ENCODE measurements at regions not wholly inside any gene's neighbourhood (a gene's known extent, or its start where the extent isn't known, plus 50 kb on each side); places are given as distances from the start of the nearest gene placed in this dataset.

GRCh38 chr6:142633317-142633716 is 311.7 kb downstream of the HIVEP2 start:
- TF ChIP-seq POLR2AphosphoS5 (IDR thresholded peaks at IDR 0.05; ENCODE audit: low read depth) (no peak), STAT1 (IDR thresholded peaks at IDR 0.05; ENCODE audit: unreplicated experiment) (no peak), CREB1 (CRISPR knock-in tag; IDR thresholded peaks at IDR 0.05; ENCODE audit: low read depth) (no peak), EZH2 (IDR thresholded peaks at IDR 0.05; ENCODE audit: low read depth, unreplicated experiment) (no peak), ETS1 (IDR thresholded peaks at IDR 0.05) (no peak), CTCF (conservative IDR thresholded peaks at IDR 0.05; ENCODE audit: low read depth in 2 of 2) (no peak), EZH2phosphoT487 (IDR thresholded peaks at IDR 0.05; ENCODE audit: unreplicated experiment) (no peak), NANOG (IDR thresholded peaks at IDR 0.05; ENCODE audit: borderline replicate concordance) (no peak), ZNF114 (CRISPR knock-in tag; IDR thresholded peaks at IDR 0.05) (no peak)
- TF ChIP-seq, protein P1, sequence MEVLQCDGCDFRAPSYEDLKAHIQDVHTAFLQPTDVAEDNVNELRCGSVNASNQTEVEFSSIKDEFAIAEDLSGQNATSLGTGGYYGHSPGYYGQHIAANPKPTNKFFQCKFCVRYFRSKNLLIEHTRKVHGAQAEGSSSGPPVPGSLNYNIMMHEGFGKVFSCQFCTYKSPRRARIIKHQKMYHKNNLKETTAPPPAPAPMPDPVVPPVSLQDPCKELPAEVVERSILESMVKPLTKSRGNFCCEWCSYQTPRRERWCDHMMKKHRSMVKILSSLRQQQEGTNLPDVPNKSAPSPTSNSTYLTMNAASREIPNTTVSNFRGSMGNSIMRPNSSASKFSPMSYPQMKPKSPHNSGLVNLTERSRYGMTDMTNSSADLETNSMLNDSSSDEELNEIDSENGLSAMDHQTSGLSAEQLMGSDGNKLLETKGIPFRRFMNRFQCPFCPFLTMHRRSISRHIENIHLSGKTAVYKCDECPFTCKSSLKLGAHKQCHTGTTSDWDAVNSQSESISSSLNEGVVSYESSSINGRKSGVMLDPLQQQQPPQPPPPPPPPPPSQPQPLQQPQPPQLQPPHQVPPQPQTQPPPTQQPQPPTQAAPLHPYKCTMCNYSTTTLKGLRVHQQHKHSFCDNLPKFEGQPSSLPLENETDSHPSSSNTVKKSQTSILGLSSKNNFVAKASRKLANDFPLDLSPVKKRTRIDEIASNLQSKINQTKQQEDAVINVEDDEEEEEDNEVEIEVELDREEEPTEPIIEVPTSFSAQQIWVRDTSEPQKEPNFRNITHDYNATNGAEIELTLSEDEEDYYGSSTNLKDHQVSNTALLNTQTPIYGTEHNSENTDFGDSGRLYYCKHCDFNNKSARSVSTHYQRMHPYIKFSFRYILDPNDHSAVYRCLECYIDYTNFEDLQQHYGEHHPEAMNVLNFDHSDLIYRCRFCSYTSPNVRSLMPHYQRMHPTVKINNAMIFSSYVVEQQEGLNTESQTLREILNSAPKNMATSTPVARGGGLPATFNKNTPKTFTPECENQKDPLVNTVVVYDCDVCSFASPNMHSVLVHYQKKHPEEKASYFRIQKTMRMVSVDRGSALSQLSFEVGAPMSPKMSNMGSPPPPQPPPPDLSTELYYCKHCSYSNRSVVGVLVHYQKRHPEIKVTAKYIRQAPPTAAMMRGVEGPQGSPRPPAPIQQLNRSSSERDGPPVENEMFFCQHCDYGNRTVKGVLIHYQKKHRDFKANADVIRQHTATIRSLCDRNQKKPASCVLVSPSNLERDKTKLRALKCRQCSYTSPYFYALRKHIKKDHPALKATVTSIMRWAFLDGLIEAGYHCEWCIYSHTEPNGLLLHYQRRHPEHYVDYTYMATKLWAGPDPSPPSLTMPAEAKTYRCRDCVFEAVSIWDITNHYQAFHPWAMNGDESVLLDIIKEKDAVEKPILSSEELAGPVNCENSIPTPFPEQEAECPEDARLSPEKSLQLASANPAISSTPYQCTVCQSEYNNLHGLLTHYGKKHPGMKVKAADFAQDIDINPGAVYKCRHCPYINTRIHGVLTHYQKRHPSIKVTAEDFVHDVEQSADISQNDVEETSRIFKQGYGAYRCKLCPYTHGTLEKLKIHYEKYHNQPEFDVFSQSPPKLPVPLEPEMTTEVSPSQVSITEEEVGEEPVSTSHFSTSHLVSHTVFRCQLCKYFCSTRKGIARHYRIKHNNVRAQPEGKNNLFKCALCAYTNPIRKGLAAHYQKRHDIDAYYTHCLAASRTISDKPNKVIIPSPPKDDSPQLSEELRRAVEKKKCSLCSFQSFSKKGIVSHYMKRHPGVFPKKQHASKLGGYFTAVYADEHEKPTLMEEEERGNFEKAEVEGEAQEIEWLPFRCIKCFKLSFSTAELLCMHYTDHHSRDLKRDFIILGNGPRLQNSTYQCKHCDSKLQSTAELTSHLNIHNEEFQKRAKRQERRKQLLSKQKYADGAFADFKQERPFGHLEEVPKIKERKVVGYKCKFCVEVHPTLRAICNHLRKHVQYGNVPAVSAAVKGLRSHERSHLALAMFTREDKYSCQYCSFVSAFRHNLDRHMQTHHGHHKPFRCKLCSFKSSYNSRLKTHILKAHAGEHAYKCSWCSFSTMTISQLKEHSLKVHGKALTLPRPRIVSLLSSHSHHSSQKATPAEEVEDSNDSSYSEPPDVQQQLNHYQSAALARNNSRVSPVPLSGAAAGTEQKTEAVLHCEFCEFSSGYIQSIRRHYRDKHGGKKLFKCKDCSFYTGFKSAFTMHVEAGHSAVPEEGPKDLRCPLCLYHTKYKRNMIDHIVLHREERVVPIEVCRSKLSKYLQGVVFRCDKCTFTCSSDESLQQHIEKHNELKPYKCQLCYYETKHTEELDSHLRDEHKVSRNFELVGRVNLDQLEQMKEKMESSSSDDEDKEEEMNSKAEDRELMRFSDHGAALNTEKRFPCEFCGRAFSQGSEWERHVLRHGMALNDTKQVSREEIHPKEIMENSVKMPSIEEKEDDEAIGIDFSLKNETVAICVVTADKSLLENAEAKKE (CRISPR knock-in tag; IDR thresholded peaks at IDR 0.05) = no peak
- TF ChIP-seq, protein P2, sequence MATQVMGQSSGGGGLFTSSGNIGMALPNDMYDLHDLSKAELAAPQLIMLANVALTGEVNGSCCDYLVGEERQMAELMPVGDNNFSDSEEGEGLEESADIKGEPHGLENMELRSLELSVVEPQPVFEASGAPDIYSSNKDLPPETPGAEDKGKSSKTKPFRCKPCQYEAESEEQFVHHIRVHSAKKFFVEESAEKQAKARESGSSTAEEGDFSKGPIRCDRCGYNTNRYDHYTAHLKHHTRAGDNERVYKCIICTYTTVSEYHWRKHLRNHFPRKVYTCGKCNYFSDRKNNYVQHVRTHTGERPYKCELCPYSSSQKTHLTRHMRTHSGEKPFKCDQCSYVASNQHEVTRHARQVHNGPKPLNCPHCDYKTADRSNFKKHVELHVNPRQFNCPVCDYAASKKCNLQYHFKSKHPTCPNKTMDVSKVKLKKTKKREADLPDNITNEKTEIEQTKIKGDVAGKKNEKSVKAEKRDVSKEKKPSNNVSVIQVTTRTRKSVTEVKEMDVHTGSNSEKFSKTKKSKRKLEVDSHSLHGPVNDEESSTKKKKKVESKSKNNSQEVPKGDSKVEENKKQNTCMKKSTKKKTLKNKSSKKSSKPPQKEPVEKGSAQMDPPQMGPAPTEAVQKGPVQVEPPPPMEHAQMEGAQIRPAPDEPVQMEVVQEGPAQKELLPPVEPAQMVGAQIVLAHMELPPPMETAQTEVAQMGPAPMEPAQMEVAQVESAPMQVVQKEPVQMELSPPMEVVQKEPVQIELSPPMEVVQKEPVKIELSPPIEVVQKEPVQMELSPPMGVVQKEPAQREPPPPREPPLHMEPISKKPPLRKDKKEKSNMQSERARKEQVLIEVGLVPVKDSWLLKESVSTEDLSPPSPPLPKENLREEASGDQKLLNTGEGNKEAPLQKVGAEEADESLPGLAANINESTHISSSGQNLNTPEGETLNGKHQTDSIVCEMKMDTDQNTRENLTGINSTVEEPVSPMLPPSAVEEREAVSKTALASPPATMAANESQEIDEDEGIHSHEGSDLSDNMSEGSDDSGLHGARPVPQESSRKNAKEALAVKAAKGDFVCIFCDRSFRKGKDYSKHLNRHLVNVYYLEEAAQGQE (IDR thresholded peaks at IDR 0.05; ENCODE audit: unreplicated experiment) = no peak
- Mint-ChIP-seq H3K4me3 (no peak overlapping the region), H3K27me3 (ENCODE audit: insufficient read depth, low read depth, poor library complexity) (no peaks in the 10 kb centered on the region), H3K9me3 (no peaks in the 10 kb centered on the region), H3K36me3 (ENCODE audit: low read depth) (no peaks in the 10 kb centered on the region), H3K27ac (no peak overlapping the region), H3K4me1 (peaks cover 4% of the 10 kb centered on the region; the same call in 2 of the 3 replicates)
- Histone ChIP-seq H3K4me1 (ENCODE audit: insufficient read depth) (0 out of 2 replicates have a peak, but pooled peaks cover 2% of the 10 kb centered on the region), H3K27me3 (ENCODE audit: insufficient read depth) (no peaks in the 10 kb centered on the region), H3K9me2 (ENCODE audit: insufficient read depth) (0 out of 2 replicates have a peak, but pooled peaks cover 12% of the 10 kb centered on the region), H3K4me3 (no peak overlapping the region), H3K36me3 (ENCODE audit: insufficient read depth) (no peaks in the 10 kb centered on the region), H3F3A (replicated peaks; ENCODE audit: low read depth) (no peaks in the 10 kb centered on the region), H4K20me1 (replicated peaks; ENCODE audit: insufficient read depth) (no peaks in the 10 kb centered on the region), H3K27ac (ENCODE audit: low read depth) (no peak overlapping the region), H3K79me2 (replicated peaks; ENCODE audit: insufficient read depth) (no peaks in the 10 kb centered on the region), H2AFZ (no peak overlapping the region), H3K4me2 (no peak overlapping the region)
- DNase-seq (ENCODE audit: low spot score) (no peak), ATAC-seq (no peak)
